ENCODE measurements at regions not wholly inside any gene's neighbourhood (a gene's known extent, or its start where the extent isn't known, plus 50 kb on each side); places are given as distances from the start of the nearest gene placed in this dataset.
A peak's percentile ranks its signal among the peaks of the same experiment; 100 is the strongest.

- peaks cover 2% of the 10 kb centered on the region for H3K4me1 ChIP-seq (ENCODE audit: insufficient read depth, low read length)
- ChIA-PET POLR2A (no interaction called here), CTCF (no interaction called here)
- Mint-ChIP-seq H3K27ac (no peak overlapping the region), H3K9me3 (no peaks in the 10 kb centered on the region), H3K27me3 (no peaks in the 10 kb centered on the region), H3K4me1 (ENCODE audit: low read depth) (peaks cover 8% of the 10 kb centered on the region), H3K4me3 (no peak overlapping the region), H3K36me3 (ENCODE audit: low read depth) (no peaks in the 10 kb centered on the region)
- no peaks in the 10 kb centered on the region for H3K9me3 ChIP-seq (ENCODE audit: control insufficient read depth in 1 of 2, insufficient read depth in 1 of 2, low read length in 2 of 2)
- H3K27ac ChIP-seq (ENCODE audit: low read depth in 1 of 2, low read length in 2 of 2) = no peak overlapping the region
- intact Hi-C loops (cut with DNase I, micrococcal nuclease) = loop anchor here in 1 of 2 experiments (5.0 kb wide), 1 partner anchor 123 kb away; no protein-coding TSS in a partner anchor
- H3K27me3 ChIP-seq (ENCODE audit: control insufficient read depth in 1 of 2, insufficient read depth in 2 of 2, low read length in 2 of 2) = peaks cover 0 to 2% of the 10 kb centered on the region in 2 experiments
- DNase-seq = no peak
- ATAC-seq (ENCODE audit: poor library complexity) = no peak
- H3K4me3 ChIP-seq (ENCODE audit: low read length) = no peak overlapping the region
- H3K36me3 ChIP-seq (ENCODE audit: insufficient read depth, low read length) = no peaks in the 10 kb centered on the region
- no peak for TF ChIP-seq CTCF (IDR thresholded peaks at IDR 0.05)
Measured at GRCh38 chr7:4629287-4629895, 52.7 kb upstream of the FOXK1 start.

- no peak for TF ChIP-seq CTCF (IDR thresholded peaks at IDR 0.05)
- Mint-ChIP-seq H3K27ac (no peak overlapping the region), H3K4me1 (ENCODE audit: low read depth) (no peaks in the 10 kb centered on the region), H3K27me3 (no peaks in the 10 kb centered on the region), H3K36me3 (ENCODE audit: low read depth) (no peaks in the 10 kb centered on the region), H3K9me3 (no peaks in the 10 kb centered on the region), H3K4me3 (no peak overlapping the region)
- intact Hi-C loops (cut with DNase I, micrococcal nuclease) = no loop called here
- H3K9me3 ChIP-seq (ENCODE audit: control insufficient read depth in 1 of 2, insufficient read depth in 1 of 2, low read length in 2 of 2) = no peaks in the 10 kb centered on the region
- ATAC-seq (ENCODE audit: poor library complexity) = no peak
- no peaks in the 10 kb centered on the region for H3K36me3 ChIP-seq (ENCODE audit: insufficient read depth, low read length)
- no peak overlapping the region for H3K27ac ChIP-seq (ENCODE audit: low read depth in 1 of 2, low read length in 2 of 2)
- H3K27me3 ChIP-seq (ENCODE audit: control insufficient read depth in 1 of 2, insufficient read depth in 2 of 2, low read length in 2 of 2) = peaks cover 0 to 2% of the 10 kb centered on the region in 2 experiments
- CTCF ChIA-PET = no interaction called here
- H3K4me3 ChIP-seq (ENCODE audit: low read length) = no peak overlapping the region
- peak in 2 of 14 experiments; percentile 11 to 28 for DNase-seq
- no peaks in the 10 kb centered on the region for H3K4me1 ChIP-seq (ENCODE audit: insufficient read depth, low read length)
- POLR2A ChIA-PET = interaction anchor here (1.0 to 1.6 kb wide), 3 partner anchors 10 to 144 kb away, joined by 3 to 4 read pairs (median 3); partner anchors contain the start of genes AP5Z1 and FOXK1
Measured at GRCh38 chr7:4631380-4632179, 50.5 kb upstream of the FOXK1 start.

Measured in CD4-positive, alpha-beta T cell (primary cell).